OCI-LY7 (cell line): ENCODE measurements at regions not wholly inside any gene's neighbourhood (a gene's known extent, or its start where the extent isn't known, plus 50 kb on each side); places are given as distances from the start of the nearest gene placed in this dataset.

ENCODE experiments used
- CTCF ChIP-seq: fragments of 200-600 bp; sonication (generic); conservative IDR thresholded peaks from 2 replicates; pipeline ENCODE4 v1.5.1; 2014; ENCODE audit warnings: mild to moderate bottlenecking, antibody characterized with exemption, low read length, moderate library complexity, mixed read lengths
- EZH2phosphoT487 ChIP-seq: fragments of 200-600 bp; sonication (generic); IDR thresholded peaks from 2 replicates; pipeline ENCODE4 v1.6.1; 2018; ENCODE audit warnings: low read depth, borderline replicate concordance, mild to moderate bottlenecking, mixed run types, antibody characterized with exemption, low read length, moderate library complexity, mixed read lengths

- TF ChIP-seq CTCF (no peak), EZH2phosphoT487 (no peak)
Measured at GRCh38 chr4:115190529-115190928, 77.1 kb upstream of the NDST4 start.
